CD1c-positive myeloid dendritic cell (primary cell): ENCODE measurements at regions not wholly inside any gene's neighbourhood (a gene's known extent, or its start where the extent isn't known, plus 50 kb on each side); places are given as distances from the start of the nearest gene placed in this dataset.

ENCODE experiments used
- DNase-seq: peaks from one replicate; pipeline ENCODE4 v3.0.0-alpha.2; 2016; ENCODE audit errors: extremely low spot score

DNA sequence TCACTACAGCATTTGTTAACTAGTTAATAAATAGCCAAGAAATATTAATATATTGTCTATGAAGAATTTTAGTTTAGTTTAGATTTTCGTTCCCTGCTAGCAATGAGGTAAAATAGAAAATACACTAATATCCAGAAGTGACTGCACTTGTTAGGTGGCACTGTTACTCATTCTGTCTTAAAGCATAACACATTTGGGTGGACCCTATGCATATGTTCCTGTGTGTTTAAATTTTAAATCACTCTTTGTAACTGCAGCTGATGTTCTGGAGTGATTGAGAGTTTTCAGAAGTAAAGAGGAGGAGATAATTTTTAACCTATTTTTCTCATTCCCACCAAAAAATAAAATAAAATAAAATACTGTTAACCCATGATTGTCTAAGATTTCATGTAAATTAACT lies 73.9 kb upstream of the SOX4 start:
- no peak for DNase-seq

GRCh38 chr6:21521276-21521675 lies 72.3 kb upstream of the SOX4 start:
- DNase-seq, result no peak

DNA sequence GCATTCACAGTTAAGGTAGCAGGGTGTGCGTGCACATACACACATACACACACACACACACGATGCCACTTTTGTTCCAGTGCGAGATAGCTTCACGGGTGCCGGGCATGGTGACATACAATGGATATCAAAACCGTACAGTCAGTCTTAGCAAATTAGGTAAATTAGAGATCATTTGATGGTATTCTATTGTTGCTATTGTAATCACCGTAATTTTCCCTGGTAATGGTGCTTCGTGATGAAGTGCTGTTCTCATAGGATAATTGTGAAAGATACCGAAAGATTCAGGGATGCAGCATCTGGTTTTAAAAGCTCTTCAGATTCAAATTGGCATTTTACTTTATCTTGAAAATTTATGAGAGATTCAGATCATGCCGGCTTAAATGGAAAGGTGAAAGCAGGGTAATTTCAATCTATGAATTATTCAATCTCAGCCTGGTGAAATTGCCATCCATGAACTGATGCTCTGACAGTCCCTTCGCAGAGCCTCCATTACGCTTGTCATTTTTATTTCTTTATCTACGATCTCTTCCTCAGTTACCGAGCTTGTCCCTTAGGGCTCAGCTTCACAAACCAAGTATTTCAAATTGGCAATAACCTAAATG lies 71.3 kb upstream of the SOX4 start:
- no peak for DNase-seq

GRCh38 chr6:21522797-21523456 lies 70.6 kb upstream of the SOX4 start:
- no peak for DNase-seq

- no peak for DNase-seq
Observed at GRCh38 chr6:21523652-21524051, 69.9 kb upstream of the SOX4 start.

DNA sequence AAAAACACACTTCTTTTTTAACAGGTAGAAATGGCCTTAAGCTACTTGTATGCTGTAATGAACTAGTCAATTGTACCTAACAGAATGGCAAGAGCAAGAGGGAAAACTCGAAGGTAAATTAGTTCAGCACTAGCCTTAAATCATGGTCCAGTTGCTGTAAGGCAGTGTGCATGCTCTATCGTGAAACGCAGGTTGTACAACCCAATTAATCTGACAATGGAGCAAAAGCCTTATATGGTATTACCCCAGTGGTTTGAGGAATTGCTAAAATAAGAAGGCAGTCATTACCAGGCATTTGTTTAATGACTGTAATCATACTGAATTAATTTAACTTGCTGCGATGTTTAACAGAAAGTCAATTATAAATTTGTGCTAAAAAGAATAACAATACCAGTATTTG lies 69.3 kb upstream of the SOX4 start:
- no peak for DNase-seq

GRCh38 chr6:21526974-21527373 lies 66.6 kb upstream of the SOX4 start:
- no peak for DNase-seq

- no peak for DNase-seq
Observed at GRCh38 chr6:21527731-21528130, 65.8 kb upstream of the SOX4 start.

DNA sequence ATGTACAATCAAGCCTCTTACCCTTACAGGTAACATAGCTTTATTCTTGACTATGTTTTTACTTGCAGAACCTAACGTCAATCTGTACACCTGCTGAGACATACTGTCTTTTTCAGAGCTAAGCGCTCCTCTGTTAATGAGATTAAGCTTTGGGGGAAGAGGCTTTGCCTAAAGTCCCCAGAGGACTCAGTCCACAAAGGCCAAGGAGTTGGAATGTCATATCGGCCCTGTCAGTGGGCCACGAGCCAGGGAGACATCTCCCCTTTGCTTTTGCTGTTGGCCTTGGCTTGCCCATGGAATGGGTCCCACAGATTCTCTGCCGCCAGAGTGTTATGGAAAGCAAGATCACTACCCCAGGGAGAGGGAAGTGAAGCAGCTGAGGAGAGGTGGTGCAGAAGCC lies 64.1 kb upstream of the SOX4 start:
- DNase-seq, result no peak

DNA sequence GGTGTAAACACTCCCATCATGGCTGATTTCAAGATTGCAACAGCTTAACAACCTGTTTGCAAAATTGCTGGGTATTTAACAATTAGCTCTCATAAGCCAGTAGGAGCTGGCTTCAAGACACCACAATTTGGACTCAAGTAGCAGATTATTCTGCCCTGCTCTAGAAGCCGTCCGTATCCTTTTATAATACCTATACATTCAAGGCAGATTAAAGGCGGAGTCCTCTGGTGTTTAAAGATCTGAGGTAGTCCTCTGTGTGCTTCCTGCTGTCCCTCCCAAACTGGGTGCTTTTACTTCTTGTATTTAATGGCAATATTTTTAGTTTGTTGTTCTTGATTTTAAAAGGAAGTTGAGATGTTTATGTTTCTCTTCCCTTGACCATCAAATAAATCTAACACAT lies 62.2 kb upstream of the SOX4 start:
- no peak for DNase-seq

DNA sequence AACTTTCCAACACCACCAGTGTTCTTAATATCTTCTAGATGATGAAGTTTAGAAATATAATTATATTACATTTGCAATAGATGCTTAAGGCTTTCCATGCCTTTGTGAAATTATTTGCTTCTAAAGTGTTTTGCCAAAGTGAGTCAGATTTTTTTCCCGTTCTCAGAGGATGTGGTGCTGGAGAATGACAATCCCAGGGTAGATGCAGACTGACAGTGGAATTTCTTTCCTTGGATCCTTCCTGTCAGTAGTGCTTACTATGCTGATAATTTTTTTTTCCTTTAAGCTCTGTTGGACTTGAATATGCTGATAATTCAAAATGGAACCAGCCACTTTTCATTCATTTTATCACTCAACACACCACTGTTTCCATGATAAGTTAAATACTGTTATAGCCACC lies 59.9 kb upstream of the SOX4 start:
- no peak for DNase-seq

- DNase-seq, result no peak
Observed at GRCh38 chr6:21536280-21536766, 57.2 kb upstream of the SOX4 start.

GRCh38 chr6:21537637-21538036 lies 55.9 kb upstream of the SOX4 start:
- DNase-seq, result no peak

DNA sequence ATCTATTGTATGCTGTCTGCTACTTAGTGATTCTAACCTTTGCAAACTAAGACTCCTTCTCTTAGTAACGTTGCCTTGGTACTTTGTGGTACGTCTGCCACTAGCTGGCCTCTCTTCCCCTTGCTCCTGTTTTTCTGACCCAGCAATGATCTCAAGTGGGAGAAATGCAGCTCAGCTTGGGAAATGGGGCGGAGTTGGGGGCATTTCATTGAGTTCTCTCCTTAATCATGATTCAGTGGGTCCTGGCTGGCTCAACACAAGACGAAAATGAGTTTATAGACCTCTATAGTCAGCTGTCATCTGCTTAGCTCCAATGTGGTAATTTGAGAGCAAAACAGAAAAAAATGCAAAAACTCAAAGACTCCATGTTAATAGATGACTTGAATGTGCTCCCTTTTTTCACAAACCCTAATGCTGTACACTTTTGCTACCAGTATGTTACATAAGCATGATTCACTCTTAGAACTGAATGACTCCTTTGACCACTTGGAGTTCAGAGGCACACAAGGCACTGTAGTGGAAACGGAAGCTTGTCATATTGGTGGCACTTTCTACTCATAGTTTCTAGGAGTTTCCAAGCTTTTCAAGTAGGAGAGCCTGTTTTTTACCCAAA lies 55.3 kb upstream of the SOX4 start:
- no peak for DNase-seq

DNA sequence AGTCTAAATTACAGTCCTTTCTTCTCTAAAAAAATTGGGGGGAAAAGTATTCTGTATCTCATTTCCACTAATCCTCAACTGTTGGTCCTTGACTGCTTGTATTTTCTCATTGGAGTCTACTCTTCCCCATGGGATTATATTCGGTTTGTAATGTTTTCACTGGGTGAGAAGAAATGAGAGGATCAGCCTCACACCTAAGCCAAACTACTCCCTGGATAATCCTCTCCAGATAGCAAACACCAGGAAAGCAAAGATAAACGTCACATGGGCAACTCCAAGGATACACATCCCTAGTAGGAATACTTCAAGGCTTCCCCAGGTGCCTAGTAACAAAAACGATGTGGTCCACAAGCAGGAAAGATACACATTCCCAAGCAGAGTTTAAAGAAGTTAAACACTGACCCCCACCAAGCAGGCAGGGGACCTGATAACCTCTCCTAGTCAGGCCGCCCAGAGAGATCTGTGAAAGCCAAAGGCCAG lies 53.9 kb upstream of the SOX4 start:
- no peak for DNase-seq
